GM19395 (cell line): ENCODE measurements at regions not wholly inside any gene's neighbourhood (a gene's known extent, or its start where the extent isn't known, plus 50 kb on each side); places are given as distances from the start of the nearest gene placed in this dataset.

Experiments used
- ATAC-seq: cut with Tn5 transposase; IDR thresholded peaks from one replicate; pipeline ENCODE4 v1.9.1; 2021; ENCODE audit warnings: mild to moderate bottlenecking, moderate library complexity; ENCODE audit not compliant: unreplicated experiment

- ATAC-seq = no peak
Measured at GRCh38 chr1:110765640-110766335, 91.0 kb upstream of the KCNA3 start.

DNA sequence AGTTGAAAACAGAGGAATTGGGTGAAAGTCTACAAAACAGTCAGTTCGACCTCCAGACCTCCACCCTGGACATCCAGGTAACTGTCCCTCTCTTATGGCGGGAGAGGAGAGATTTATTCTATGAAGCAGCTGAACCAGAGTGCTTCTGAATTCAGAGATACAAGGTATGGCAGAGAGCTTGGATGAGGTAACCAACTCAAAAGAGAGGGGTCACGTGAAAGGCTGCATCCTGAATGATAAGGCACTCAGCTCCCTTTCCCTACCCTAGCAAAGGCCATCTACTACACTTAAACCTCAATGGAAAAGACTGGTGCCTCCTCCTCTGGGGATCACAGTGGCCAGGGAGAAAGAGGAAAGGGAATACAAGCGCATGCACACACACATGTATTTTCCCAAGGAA lies 88.4 kb upstream of the KCNA3 start:
- no peak for ATAC-seq

- no peak for ATAC-seq
Measured at GRCh38 chr1:110760321-110760720, 85.6 kb upstream of the KCNA3 start.

- ATAC-seq = no peak
Measured at GRCh38 chr1:110756506-110756905, 81.8 kb upstream of the KCNA3 start.

- no peak for ATAC-seq
Measured at GRCh38 chr1:110752941-110753725, 78.4 kb upstream of the KCNA3 start.

GRCh38 chr1:110750562-110750961 lies 75.8 kb upstream of the KCNA3 start:
- no peak for ATAC-seq

- ATAC-seq = no peak
Measured at GRCh38 chr1:110749960-110750359, 75.2 kb upstream of the KCNA3 start.

DNA sequence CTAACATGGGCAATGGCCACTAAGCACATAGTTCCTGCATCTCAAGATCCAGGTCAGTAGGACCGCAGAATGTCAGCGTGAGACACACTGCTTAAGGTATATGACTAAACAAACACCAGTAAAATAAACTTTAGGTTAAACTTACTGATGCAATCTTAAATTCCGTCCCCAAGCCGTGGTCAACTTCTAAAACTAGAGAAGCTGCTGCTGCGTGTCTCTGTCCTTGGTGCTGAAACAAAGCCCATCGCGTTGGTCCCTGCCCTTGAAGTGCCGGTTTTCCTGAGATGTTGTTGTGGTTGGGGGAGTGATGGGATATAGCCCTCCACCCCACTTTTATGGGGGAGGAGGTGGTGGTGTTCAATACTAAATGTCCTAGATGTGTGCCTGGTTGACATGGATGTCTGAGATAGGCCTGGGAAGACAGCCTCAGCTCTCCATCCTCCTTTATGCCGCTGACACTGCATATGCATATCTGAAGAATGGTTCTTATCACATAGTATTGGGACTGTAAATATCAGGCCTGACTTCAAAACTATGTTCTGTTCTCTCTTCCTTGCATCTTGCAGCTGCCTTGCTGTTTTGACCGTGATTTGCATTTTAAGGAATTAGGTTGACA lies 72.0 kb upstream of the KCNA3 start:
- ATAC-seq = no peak

GRCh38 chr1:110743397-110743796 lies 68.7 kb upstream of the KCNA3 start:
- ATAC-seq = no peak

GRCh38 chr1:110736900-110737605 lies 62.3 kb upstream of the KCNA3 start:
- ATAC-seq = no peak

GRCh38 chr1:110734133-110734680 lies 59.5 kb upstream of the KCNA3 start:
- no peak for ATAC-seq

DNA sequence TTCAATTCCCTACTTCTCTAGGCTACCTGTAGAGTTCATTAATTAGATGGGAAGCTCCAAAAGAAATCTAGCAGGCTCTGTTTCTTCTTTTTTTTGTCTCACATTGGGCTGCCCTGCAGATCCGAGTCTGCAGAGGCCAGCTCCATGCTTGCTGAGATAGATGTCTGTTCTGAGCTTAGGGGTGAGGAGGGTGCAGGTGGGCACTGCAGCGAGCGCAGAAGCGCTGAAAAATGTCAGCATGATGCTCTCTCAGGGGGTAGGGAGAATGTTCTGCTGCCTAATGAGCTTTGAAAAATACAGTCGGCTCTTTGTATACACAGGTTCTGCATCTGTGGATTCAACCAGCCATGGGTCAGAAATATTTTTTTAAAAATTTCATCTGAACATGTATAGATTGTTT lies 56.8 kb upstream of the KCNA3 start:
- ATAC-seq = no peak

- no peak for ATAC-seq
Measured at GRCh38 chr1:110728388-110729001, 53.8 kb upstream of the KCNA3 start.

- ATAC-seq = no peak
Measured at GRCh38 chr1:110727246-110727645, 52.5 kb upstream of the KCNA3 start.

GRCh38 chr1:110726755-110727154 lies 52.0 kb upstream of the KCNA3 start:
- ATAC-seq = peak; percentile 96
